ENCODE measurements at regions not wholly inside any gene's neighbourhood (a gene's known extent, or its start where the extent isn't known, plus 50 kb on each side); places are given as distances from the start of the nearest gene placed in this dataset.

- no peak for TF ChIP-seq CTCF (optimal IDR thresholded peaks at IDR 0.05 in 1 of 3, IDR thresholded peaks at IDR 0.05 in 1 of 3, conservative IDR thresholded peaks at IDR 0.05 in 1 of 3; ENCODE audit: extremely low read depth in 1 of 3, insufficient read depth in 2 of 3, low read length in 3 of 3)
- no peak for TF ChIP-seq EZH2 (IDR thresholded peaks at IDR 0.05; ENCODE audit: low read length)
Observed at GRCh38 chr10:62709200-62709599, 95.3 kb upstream of the ADO start.
